GM12801 (cell line): ENCODE measurements at regions not wholly inside any gene's neighbourhood (a gene's known extent, or its start where the extent isn't known, plus 50 kb on each side); places are given as distances from the start of the nearest gene placed in this dataset.

Experiments used
- CTCF ChIP-seq: IDR thresholded peaks from one replicate; pipeline ENCODE4 v1.5.1; 2011; ENCODE audit warnings: control low read depth; ENCODE audit not compliant: insufficient read length; ENCODE audit errors: extremely low read depth

DNA sequence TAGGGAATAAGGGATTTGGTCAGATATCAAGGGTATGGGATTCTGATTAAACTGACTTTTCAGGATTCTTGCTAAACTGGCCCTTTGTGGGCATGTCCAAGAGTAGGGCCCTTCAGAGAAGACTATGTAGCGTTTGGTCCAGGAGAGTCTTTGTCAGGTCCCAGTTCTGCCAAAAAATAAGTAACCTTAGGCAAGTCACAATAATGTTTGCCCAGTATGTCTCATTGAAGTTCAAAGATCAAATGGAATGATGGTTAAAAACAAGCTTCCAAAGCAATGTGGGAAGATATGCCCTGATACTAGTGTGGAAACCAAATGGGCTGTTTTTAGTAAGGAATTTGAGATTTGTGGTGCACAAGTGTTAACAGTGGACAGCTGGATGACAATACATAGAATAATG, 454.4 kb downstream of the WDR72 start:
- TF ChIP-seq CTCF = no peak

GRCh38 chr15:53297828-53298227, 461.6 kb downstream of the WDR72 start:
- no peak for TF ChIP-seq CTCF

DNA sequence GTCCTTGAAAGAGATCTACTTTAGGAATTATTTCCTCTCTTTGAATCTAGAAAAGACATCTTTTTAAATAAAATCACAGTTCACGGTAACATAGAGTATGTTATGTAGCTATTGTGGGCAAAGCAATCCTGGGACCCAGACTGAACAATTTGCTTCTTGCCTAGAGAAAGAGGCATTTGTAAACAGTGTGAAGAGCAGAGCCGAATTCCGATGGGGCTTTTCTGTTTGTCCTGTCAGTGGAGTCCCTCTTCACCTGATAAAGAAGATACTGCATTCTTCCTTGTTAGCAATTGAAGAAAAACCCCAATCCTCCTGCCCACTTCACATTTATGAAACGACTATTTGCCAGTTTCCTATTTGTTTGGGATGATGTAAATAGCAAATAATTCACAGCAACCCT, 462.9 kb downstream of the WDR72 start:
- TF ChIP-seq CTCF = no peak

DNA sequence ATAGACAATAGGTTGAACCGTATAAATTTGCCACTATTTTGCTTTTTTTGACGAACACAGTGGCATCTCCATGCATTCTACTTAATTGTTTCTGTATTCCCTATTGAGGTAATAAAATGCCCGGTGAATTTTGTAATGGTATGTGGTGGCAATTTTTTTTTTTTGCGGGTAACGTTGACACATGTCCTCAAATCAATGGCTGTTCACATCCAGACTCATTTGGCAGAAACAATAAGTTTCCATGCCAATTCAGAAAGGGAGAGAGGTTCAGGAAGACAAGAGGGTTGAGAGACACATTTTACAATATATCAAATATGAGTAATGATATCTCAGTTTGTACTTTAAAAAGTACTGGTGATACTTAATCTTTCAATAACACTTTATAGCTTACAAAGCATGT, 463.9 kb downstream of the WDR72 start:
- no peak for TF ChIP-seq CTCF

- TF ChIP-seq CTCF = no peak
Observed at GRCh38 chr15:53288542-53288941, 470.9 kb downstream of the WDR72 start.

DNA sequence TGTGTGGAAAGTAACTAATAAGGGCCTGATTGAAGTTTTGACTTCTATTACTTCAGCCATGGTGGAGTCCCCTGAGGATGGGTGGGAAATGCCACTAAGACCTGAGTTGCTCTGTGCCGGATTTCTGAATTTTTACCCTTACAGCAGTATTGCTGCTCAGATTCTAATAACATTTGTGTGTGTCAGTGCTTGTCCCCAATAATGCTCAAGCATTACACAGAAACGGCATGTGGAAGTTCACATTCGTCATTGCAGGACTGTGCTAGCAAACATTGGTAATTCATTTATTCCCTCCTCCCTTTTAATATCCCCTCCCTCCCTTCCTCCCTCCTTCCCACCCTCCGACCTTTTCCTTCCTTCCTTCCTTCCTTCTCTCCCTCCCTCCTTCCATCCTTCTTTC, 484.5 kb upstream of the ONECUT1 start:
- TF ChIP-seq CTCF = no peak

DNA sequence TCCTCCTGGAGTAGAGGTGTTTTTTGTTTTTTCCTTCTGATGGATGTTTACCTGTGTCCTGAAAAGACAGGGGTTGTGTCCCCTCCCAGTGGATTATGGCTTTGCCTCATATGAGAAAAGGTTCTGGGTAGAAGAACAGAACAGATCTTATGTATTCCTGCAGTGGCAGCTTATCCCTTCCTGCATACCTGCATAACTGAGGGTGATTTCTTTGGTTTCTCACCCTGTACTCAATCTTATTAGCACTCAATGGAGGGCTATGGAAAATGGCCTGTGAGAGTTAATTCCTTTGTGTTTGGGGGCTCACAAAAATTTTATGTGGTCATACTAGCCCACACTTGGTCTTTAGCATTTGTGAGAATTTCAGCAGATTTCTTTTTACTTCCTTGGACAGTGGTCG, 482.0 kb upstream of the ONECUT1 start:
- TF ChIP-seq CTCF = no peak

GRCh38 chr15:53266176-53266575, 476.0 kb upstream of the ONECUT1 start:
- no peak for TF ChIP-seq CTCF
